KMS-11 (cell line): ENCODE measurements at regions not wholly inside any gene's neighbourhood (a gene's known extent, or its start where the extent isn't known, plus 50 kb on each side); places are given as distances from the start of the nearest gene placed in this dataset.

Experiments used
- H2AFZ ChIP-seq: fragments of 200-600 bp; sonication (generic); 2 replicates; pipeline ENCODE4 v1.6.1; 2016; ENCODE audit warnings: antibody characterized with exemption, mixed run types, low read depth
- H3K27ac ChIP-seq: fragments of 200-600 bp; sonication (generic); 2 replicates; pipeline ENCODE4 v1.6.1; 2016; ENCODE audit warnings: mild to moderate bottlenecking, mixed run types
- H3K27me3 ChIP-seq: fragments of 200-600 bp; sonication (generic); 2 replicates; pipeline ENCODE4 v1.6.1; 2017; ENCODE audit warnings: mild to moderate bottlenecking, low read depth, mixed run types, moderate library complexity; ENCODE audit not compliant: insufficient read depth
- H3K36me3 ChIP-seq: fragments of 200-600 bp; sonication (generic); 2 replicates; pipeline ENCODE4 v1.6.1; 2017; ENCODE audit warnings: mild to moderate bottlenecking, mixed run types; ENCODE audit not compliant: insufficient read depth
- H3K4me1 ChIP-seq: fragments of 200-600 bp; sonication (generic); 2 replicates; pipeline ENCODE4 v1.6.1; 2016; ENCODE audit warnings: mild to moderate bottlenecking, low read depth, mixed run types; ENCODE audit not compliant: poor library complexity, severe bottlenecking
- H3K4me2 ChIP-seq: fragments of 200-600 bp; sonication (generic); 2 replicates; pipeline ENCODE4 v1.7.0; 2016; ENCODE audit warnings: mild to moderate bottlenecking, mixed run types
- H3K4me3 ChIP-seq: fragments of 200-600 bp; sonication (generic); IDR thresholded peaks from 2 replicates; pipeline ENCODE4 v1.6.1; 2017; ENCODE audit warnings: low read depth, low read length, mixed read lengths; ENCODE audit not compliant: insufficient read depth
- H3K79me2 ChIP-seq: fragments of 200-600 bp; sonication (generic); 2 replicates; pipeline ENCODE4 v1.6.1; 2016; ENCODE audit warnings: low read depth, mixed run types; ENCODE audit not compliant: insufficient read depth
- H3K9ac ChIP-seq: fragments of 200-600 bp; sonication (generic); 2 replicates; pipeline ENCODE4 v1.6.1; 2016; ENCODE audit warnings: mild to moderate bottlenecking, mixed run types
- H4K20me1 ChIP-seq: fragments of 200-600 bp; sonication (generic); 2 replicates; pipeline ENCODE4 v1.6.1; 2016; ENCODE audit warnings: mild to moderate bottlenecking, mixed run types; ENCODE audit not compliant: insufficient read depth
- TF ChIP-seq, protein P1 (sequence below): fragments of 200-600 bp; sonication (generic); conservative IDR thresholded peaks from 2 replicates; pipeline ENCODE4 v1.6.1; 2017; ENCODE audit warnings: low read depth, mild to moderate bottlenecking, antibody characterized with exemption, low read length, moderate library complexity, mixed read lengths

DNA sequence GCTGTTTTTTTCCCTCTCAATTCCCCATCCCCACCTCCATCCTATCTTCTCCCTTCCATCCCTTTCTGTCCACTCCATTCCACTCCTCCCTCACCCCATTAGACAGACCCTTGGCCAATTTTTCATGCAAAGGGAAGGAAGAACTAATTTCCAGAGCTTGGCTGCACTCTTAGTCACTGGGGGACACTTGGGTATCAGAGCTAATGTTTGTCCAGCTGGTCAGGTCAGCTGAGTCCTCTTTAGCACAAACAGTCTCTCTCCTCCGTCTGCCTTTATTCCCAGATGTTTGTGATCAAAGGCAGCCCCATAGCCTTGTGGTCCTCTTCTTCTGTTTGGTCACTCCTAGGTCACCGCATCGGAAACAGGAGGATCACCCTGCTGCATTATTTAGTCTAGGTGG is 148.5 kb downstream of the NMUR2 start:
- H3K27me3 ChIP-seq = no peaks in the 10 kb centered on the region
- no peaks in the 10 kb centered on the region for H3K79me2 ChIP-seq
- H3K36me3 ChIP-seq = no peaks in the 10 kb centered on the region
- no peak overlapping the region for H3K4me3 ChIP-seq
- H3K9ac ChIP-seq = no peak overlapping the region
- H4K20me1 ChIP-seq = no peaks in the 10 kb centered on the region
- no peak overlapping the region for H3K4me2 ChIP-seq
- TF ChIP-seq, protein P1, sequence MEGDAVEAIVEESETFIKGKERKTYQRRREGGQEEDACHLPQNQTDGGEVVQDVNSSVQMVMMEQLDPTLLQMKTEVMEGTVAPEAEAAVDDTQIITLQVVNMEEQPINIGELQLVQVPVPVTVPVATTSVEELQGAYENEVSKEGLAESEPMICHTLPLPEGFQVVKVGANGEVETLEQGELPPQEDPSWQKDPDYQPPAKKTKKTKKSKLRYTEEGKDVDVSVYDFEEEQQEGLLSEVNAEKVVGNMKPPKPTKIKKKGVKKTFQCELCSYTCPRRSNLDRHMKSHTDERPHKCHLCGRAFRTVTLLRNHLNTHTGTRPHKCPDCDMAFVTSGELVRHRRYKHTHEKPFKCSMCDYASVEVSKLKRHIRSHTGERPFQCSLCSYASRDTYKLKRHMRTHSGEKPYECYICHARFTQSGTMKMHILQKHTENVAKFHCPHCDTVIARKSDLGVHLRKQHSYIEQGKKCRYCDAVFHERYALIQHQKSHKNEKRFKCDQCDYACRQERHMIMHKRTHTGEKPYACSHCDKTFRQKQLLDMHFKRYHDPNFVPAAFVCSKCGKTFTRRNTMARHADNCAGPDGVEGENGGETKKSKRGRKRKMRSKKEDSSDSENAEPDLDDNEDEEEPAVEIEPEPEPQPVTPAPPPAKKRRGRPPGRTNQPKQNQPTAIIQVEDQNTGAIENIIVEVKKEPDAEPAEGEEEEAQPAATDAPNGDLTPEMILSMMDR = no peak
- no peak overlapping the region for H2AFZ ChIP-seq
- H3K4me1 ChIP-seq = no peaks in the 10 kb centered on the region
- no peak overlapping the region for H3K27ac ChIP-seq

DNA sequence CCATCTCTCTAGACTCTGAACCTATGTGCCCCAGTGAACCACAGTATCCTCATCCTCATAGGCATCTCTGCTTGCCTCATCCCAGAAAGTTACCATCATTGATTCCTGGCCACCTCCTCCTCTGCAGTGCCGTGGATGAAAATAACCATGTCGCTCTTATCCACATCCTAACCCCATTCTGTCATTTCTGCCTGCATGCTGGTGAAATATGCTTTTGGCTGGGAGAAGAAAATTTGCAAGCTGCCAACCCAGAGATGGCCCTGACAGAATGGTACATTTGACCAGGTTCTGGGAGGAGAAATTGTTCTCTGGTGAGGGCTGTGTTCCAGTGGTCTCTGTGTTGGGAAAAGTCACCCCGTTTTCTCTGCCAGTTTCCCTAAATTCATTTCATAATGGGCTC is 149.7 kb downstream of the NMUR2 start:
- no peak overlapping the region for H3K4me3 ChIP-seq

GRCh38 chr5:152247850-152248385 is 157.2 kb downstream of the NMUR2 start:
- Histone ChIP-seq H3K4me2 (no peak overlapping the region), H3K4me3 (no peak overlapping the region), H4K20me1 (no peaks in the 10 kb centered on the region), H3K4me1 (no peaks in the 10 kb centered on the region), H3K27me3 (no peaks in the 10 kb centered on the region), H3K27ac (no peak overlapping the region), H3K9ac (no peak overlapping the region), H3K36me3 (no peaks in the 10 kb centered on the region), H3K79me2 (no peaks in the 10 kb centered on the region), H2AFZ (no peak overlapping the region)
- TF ChIP-seq, protein P1 = no peak

More for the DNA sequence above, 149.7 kb downstream of the NMUR2 start:
- no peak overlapping the region for H3K9ac ChIP-seq
- H2AFZ ChIP-seq = no peak overlapping the region
- H3K27ac ChIP-seq = no peak overlapping the region
- no peaks in the 10 kb centered on the region for H3K36me3 ChIP-seq
- no peak overlapping the region for H3K4me2 ChIP-seq
- no peaks in the 10 kb centered on the region for H3K79me2 ChIP-seq
- H3K27me3 ChIP-seq = no peaks in the 10 kb centered on the region
- no peaks in the 10 kb centered on the region for H3K4me1 ChIP-seq
- H4K20me1 ChIP-seq = no peaks in the 10 kb centered on the region
- TF ChIP-seq, protein P1 = no peak

- Histone ChIP-seq H3K27me3 (no peaks in the 10 kb centered on the region), H3K9ac (no peak overlapping the region), H3K36me3 (no peaks in the 10 kb centered on the region), H3K4me1 (no peaks in the 10 kb centered on the region), H3K27ac (no peak overlapping the region), H2AFZ (no peak overlapping the region), H3K4me3 (no peak overlapping the region), H3K79me2 (no peaks in the 10 kb centered on the region), H3K4me2 (no peak overlapping the region), H4K20me1 (no peaks in the 10 kb centered on the region)
- TF ChIP-seq, protein P1 = no peak
Observed at GRCh38 chr5:152246401-152246800, 158.7 kb downstream of the NMUR2 start.
